ENCODE measurements at regions not wholly inside any gene's neighbourhood (a gene's known extent, or its start where the extent isn't known, plus 50 kb on each side); places are given as distances from the start of the nearest gene placed in this dataset.

- H3K27ac ChIP-seq = no peak overlapping the region
- no peak overlapping the region for H3K4me3 ChIP-seq
- H3K9me3 ChIP-seq = no peaks in the 10 kb centered on the region
- no peak for TF ChIP-seq CTCF (IDR thresholded peaks at IDR 0.05)
- no peak for TF ChIP-seq POLR2A (IDR thresholded peaks at IDR 0.05)
- no peak for DNase-seq
- H3K27me3 ChIP-seq = no peaks in the 10 kb centered on the region
- H3K4me1 ChIP-seq = no peaks in the 10 kb centered on the region
- no peaks in the 10 kb centered on the region for H3K36me3 ChIP-seq
These were observed 630.0 kb upstream of the ADGRL2 start for GRCh38 chr1:81170721-81171120.

- no peaks in the 10 kb centered on the region for H3K9me3 ChIP-seq
- no peak overlapping the region for H3K27ac ChIP-seq
- no peak overlapping the region for H3K4me3 ChIP-seq
- no peak for DNase-seq
- H3K36me3 ChIP-seq = no peaks in the 10 kb centered on the region
- no peaks in the 10 kb centered on the region for H3K27me3 ChIP-seq
- no peak for TF ChIP-seq POLR2A (IDR thresholded peaks at IDR 0.05)
- no peak for TF ChIP-seq CTCF (IDR thresholded peaks at IDR 0.05)
- no peaks in the 10 kb centered on the region for H3K4me1 ChIP-seq
These were observed 634.8 kb upstream of the ADGRL2 start for GRCh38 chr1:81165963-81166362.

DNA sequence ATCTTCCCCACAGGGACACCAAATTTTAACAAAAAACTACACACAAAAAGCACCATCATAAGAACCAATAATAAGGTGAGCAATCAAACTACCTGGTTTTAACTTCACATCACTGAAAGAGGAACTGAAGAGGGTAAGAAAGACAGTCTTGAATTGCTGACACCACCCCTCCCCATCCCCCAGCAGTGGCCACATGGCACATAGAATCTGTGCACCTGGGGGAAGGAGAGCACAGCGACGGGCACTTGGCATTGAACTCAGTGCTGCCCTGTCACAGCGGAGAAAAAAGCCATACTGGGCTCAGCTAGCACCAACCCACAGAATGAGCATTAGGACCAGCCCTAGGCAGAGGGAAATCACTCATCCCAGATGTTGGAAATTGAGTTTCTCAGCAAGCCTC, 640.0 kb upstream of the ADGRL2 start:
- Histone ChIP-seq H3K27me3 (no peaks in the 10 kb centered on the region), H3K36me3 (no peaks in the 10 kb centered on the region), H3K9me3 (no peaks in the 10 kb centered on the region), H3K4me1 (no peaks in the 10 kb centered on the region), H3K27ac (no peak overlapping the region), H3K4me3 (no peak overlapping the region)
- no peak for DNase-seq
- no peak for TF ChIP-seq CTCF (IDR thresholded peaks at IDR 0.05)
- no peak for TF ChIP-seq POLR2A (IDR thresholded peaks at IDR 0.05)

DNA sequence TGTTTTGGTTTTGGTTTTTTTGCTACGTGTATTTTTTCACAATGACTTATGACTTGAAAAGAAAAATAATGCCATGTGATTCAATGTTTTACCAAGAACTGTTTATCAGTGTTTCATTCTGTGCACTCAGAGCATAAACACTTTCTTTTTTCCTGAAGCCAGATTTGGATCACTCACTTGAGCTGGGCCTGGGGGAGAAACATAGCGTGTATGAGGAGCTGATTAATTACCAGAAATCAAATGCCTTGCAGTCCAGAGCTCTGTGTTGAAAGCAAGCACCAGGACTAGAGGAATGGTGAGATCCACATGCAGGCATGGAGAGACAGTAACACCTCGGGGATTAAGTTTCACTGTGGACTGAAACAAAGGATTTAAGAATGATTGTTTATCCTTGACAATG, 642.1 kb upstream of the ADGRL2 start:
- DNase-seq = no peak
- Histone ChIP-seq H3K36me3 (no peaks in the 10 kb centered on the region), H3K27me3 (no peaks in the 10 kb centered on the region), H3K4me3 (no peak overlapping the region), H3K27ac (no peak overlapping the region), H3K4me1 (no peaks in the 10 kb centered on the region), H3K9me3 (no peaks in the 10 kb centered on the region)
- no peak for TF ChIP-seq CTCF (IDR thresholded peaks at IDR 0.05)
- TF ChIP-seq POLR2A (IDR thresholded peaks at IDR 0.05) = no peak

- Histone ChIP-seq H3K4me1 (no peaks in the 10 kb centered on the region), H3K27me3 (no peaks in the 10 kb centered on the region), H3K36me3 (no peaks in the 10 kb centered on the region), H3K27ac (no peak overlapping the region), H3K4me3 (no peak overlapping the region), H3K9me3 (no peaks in the 10 kb centered on the region)
- no peak for TF ChIP-seq CTCF (IDR thresholded peaks at IDR 0.05)
- TF ChIP-seq POLR2A (IDR thresholded peaks at IDR 0.05) = no peak
- no peak for DNase-seq
These were observed 643.0 kb upstream of the ADGRL2 start for GRCh38 chr1:81157686-81158085.

DNA sequence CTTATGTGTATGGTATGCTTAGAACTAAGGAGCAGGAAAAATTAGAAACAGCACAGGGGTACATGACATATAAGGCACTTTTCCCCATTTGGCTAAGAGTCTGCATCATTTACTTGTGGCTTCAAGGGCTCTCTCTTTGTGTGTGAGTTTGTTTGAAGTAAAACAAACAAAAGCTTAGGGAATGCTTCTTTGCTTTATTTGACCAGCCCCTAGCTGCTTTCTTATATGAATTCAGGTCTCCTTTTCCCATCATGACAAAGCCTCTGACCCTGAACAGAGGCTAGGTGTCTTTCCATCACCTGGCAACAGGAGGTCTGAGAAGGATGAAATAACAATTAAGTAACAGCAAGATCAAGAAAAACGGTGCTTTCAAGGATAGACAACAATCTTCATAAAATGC, 643.8 kb upstream of the ADGRL2 start:
- Histone ChIP-seq H3K27ac (no peak overlapping the region), H3K4me3 (no peak overlapping the region), H3K4me1 (no peaks in the 10 kb centered on the region), H3K36me3 (no peaks in the 10 kb centered on the region), H3K27me3 (no peaks in the 10 kb centered on the region), H3K9me3 (no peaks in the 10 kb centered on the region)
- DNase-seq = no peak
- TF ChIP-seq POLR2A (IDR thresholded peaks at IDR 0.05) = no peak
- no peak for TF ChIP-seq CTCF (IDR thresholded peaks at IDR 0.05)
